Activated CD8-positive, alpha-beta T cell treated with anti-CD3 and anti-CD28 coated beads for 36 hours (primary cell): ENCODE measurements at regions not wholly inside any gene's neighbourhood (a gene's known extent, or its start where the extent isn't known, plus 50 kb on each side); places are given as distances from the start of the nearest gene placed in this dataset.

Source experiments
- ATAC-seq: fragments of 200-7000 bp; cut with Tn5 transposase; one replicate; pipeline ENCODE4 v1.10.0; 2021; ENCODE audit warnings: mild to moderate bottlenecking, moderate library complexity
- CTCF ChIA-PET: fragments of 350-600 bp; sonication (Branson Sonifier 250); formaldehyde crosslinking; loops from one replicate; lab custom pipeline; 2021; ENCODE audit warnings: antibody characterized with exemption; lab: Charles Lee
- POLR2A ChIA-PET: fragments of 350-600 bp; sonication (Branson Sonifier 250); formaldehyde crosslinking; loops from one replicate; lab custom pipeline; 2021; ENCODE audit warnings: antibody characterized with exemption; lab: Charles Lee
- DNase-seq: peaks from one replicate; pipeline ENCODE4 v3.0.0-alpha.2; 2020
- H3K27ac Mint-ChIP-seq: one replicate; pipeline ENCODE4 v1.8.0; 2021; ENCODE audit warnings: mild to moderate bottlenecking, mixed read lengths
- H3K27me3 Mint-ChIP-seq: one replicate; pipeline ENCODE4 v1.8.0; 2021; ENCODE audit warnings: mixed read lengths
- H3K36me3 Mint-ChIP-seq: one replicate; pipeline ENCODE4 v1.8.0; 2021; ENCODE audit warnings: low read depth, mixed read lengths
- H3K4me1 Mint-ChIP-seq: one replicate; pipeline ENCODE4 v1.8.0; 2021; ENCODE audit warnings: low read depth, mixed read lengths
- H3K4me3 Mint-ChIP-seq: one replicate; pipeline ENCODE4 v1.8.0; 2021; ENCODE audit warnings: mild to moderate bottlenecking, moderate library complexity, mixed read lengths
- H3K9me3 Mint-ChIP-seq: one replicate; pipeline ENCODE4 v1.8.0; 2021; ENCODE audit warnings: mixed read lengths
- intact Hi-C: fragments of 100-400 bp; cut with micrococcal nuclease; formaldehyde crosslinking; loops from one replicate; pipeline ENCODE4 v1.10.0; 2022
- TF ChIP-seq, protein P1 (sequence below): fragments of 200-600 bp; IDR thresholded peaks from one replicate; pipeline ENCODE4 v1.8.0; 2022; ENCODE audit warnings: antibody characterized with exemption, mild to moderate bottlenecking

DNA sequence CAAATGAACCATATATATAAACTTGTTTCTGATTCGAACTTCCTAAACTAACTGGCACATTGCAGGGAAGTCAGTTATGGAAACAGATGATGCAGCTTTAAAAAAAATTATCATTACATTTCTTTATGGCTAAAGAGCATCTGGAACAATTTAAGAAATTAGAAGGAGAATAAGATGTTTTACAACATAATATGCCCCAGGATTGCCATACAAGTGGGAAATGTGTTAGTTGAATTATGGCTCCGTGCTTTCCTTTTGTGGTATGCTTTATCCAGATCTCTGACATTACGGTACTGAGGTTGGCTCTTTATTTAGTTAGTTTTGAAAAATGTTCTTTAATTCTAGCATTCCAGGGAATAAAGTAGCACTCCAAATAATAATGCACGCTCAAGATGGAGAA, 343.0 kb upstream of the ZFP64 start:
- Mint-ChIP-seq H3K9me3 (no peaks in the 10 kb centered on the region), H3K27me3 (peaks cover 2% of the 10 kb centered on the region), H3K36me3 (no peaks in the 10 kb centered on the region), H3K4me1 (no peaks in the 10 kb centered on the region), H3K4me3 (no peak overlapping the region), H3K27ac (no peak overlapping the region)
- DNase-seq (no peak), ATAC-seq (no peak)
- CTCF ChIA-PET = no interaction called here
- TF ChIP-seq, protein P1, sequence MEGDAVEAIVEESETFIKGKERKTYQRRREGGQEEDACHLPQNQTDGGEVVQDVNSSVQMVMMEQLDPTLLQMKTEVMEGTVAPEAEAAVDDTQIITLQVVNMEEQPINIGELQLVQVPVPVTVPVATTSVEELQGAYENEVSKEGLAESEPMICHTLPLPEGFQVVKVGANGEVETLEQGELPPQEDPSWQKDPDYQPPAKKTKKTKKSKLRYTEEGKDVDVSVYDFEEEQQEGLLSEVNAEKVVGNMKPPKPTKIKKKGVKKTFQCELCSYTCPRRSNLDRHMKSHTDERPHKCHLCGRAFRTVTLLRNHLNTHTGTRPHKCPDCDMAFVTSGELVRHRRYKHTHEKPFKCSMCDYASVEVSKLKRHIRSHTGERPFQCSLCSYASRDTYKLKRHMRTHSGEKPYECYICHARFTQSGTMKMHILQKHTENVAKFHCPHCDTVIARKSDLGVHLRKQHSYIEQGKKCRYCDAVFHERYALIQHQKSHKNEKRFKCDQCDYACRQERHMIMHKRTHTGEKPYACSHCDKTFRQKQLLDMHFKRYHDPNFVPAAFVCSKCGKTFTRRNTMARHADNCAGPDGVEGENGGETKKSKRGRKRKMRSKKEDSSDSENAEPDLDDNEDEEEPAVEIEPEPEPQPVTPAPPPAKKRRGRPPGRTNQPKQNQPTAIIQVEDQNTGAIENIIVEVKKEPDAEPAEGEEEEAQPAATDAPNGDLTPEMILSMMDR = no peak
- POLR2A ChIA-PET = no interaction called here
- intact Hi-C loops = no loop called here

DNA sequence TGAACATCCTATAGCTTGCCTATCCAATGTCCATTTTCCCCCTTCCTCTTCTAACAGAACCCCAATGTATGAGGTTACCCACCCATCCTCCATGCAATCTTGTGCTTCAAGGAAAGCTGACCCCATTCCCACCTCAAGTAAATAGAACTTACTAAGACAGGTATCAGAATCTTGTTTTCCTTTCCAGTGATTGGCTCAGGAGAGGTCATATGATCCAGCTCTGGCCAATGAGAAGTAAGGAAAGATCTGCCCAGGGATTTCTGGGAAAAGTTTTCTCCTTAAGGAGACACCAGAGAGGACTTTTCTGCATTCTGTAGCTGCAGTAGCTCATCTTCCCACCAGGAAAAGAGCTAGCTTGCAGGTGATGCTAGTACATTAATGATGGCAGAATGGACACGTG, 341.8 kb upstream of the ZFP64 start:
- no peak for DNase-seq
- Mint-ChIP-seq H3K4me3 (no peak overlapping the region), H3K36me3 (no peaks in the 10 kb centered on the region), H3K27me3 (peaks cover 4% of the 10 kb centered on the region), H3K27ac (no peak overlapping the region), H3K9me3 (no peaks in the 10 kb centered on the region), H3K4me1 (no peaks in the 10 kb centered on the region)
- POLR2A ChIA-PET = no interaction called here
- intact Hi-C loops = no loop called here
- TF ChIP-seq, protein P1 = no peak
- CTCF ChIA-PET = no interaction called here
- ATAC-seq = no peak

DNA sequence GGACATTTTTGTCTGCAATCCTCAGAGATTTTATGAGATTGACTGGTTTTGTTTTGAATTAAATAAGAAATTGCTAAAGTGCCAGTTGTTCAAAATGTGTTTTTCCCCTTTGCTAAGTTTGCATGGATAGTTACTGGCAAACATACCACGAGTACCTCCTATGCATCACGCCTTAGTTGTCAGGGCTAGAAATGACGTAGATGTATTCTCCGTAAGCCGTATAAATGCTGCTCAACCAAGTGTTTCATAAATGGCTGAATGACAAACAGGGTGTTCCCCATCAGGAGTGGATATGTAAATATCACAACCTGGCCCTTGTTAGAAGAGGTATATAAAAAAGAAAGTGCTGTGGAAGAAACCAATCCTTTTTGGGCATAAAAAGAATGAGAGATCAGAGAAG, 341.1 kb upstream of the ZFP64 start:
- H3K4me3 Mint-ChIP-seq = no peak overlapping the region
- H3K27me3 Mint-ChIP-seq = peaks cover 4% of the 10 kb centered on the region
- DNase-seq (no peak), ATAC-seq (no peak)
- H3K36me3 Mint-ChIP-seq = no peaks in the 10 kb centered on the region
- H3K27ac Mint-ChIP-seq = no peak overlapping the region
- intact Hi-C loops = no loop called here
- POLR2A ChIA-PET = no interaction called here
- no peaks in the 10 kb centered on the region for H3K4me1 Mint-ChIP-seq
- no peaks in the 10 kb centered on the region for H3K9me3 Mint-ChIP-seq
- CTCF ChIA-PET = no interaction called here
- TF ChIP-seq, protein P1 = no peak

DNA sequence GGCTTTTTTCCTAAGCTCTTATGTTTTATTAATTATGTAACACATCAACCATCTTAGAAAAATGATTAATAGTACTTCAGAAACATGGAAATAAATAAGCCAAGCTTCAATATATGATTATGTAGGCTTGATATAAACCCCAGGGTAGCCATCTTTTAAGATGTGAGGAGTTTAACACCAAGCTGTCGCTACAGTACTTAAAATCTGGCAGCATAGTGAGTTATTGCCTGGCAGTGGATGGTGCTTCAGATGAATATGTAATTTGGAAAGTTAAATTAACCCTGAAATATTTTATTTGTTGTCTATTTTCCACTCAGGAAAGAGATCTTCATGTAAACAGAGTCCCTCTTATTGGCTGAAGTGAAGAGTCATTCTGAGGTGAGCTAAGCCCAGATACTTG, 339.0 kb upstream of the ZFP64 start:
- Mint-ChIP-seq H3K9me3 (no peaks in the 10 kb centered on the region), H3K4me3 (no peak overlapping the region), H3K36me3 (no peaks in the 10 kb centered on the region), H3K27ac (no peak overlapping the region), H3K27me3 (peaks cover 4% of the 10 kb centered on the region), H3K4me1 (no peaks in the 10 kb centered on the region)
- POLR2A ChIA-PET = no interaction called here
- intact Hi-C loops = no loop called here
- DNase-seq (no peak), ATAC-seq (no peak)
- CTCF ChIA-PET = no interaction called here
- TF ChIP-seq, protein P1 = no peak

DNA sequence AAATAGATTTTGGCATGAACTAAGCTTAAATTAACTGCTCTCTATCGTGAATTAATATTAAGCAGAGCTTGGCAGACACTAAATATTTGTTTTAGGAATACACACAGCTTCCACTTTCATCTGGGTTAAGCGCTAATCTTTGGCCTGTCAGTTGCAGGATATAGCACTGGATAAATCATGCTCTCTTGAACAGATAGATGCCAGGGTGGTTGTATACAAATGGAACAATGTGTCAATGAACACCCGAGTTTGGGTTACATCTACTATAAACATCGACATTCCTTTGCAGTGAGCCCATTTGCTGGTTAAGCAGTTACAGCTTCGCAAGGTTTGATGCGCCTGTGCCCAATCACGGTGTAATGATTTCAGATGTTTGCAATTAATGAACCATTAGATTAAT, 338.2 kb upstream of the ZFP64 start:
- Mint-ChIP-seq H3K27ac (no peak overlapping the region), H3K4me3 (no peak overlapping the region), H3K27me3 (peaks cover 4% of the 10 kb centered on the region), H3K4me1 (no peaks in the 10 kb centered on the region), H3K36me3 (no peaks in the 10 kb centered on the region), H3K9me3 (no peaks in the 10 kb centered on the region)
- TF ChIP-seq, protein P1 = no peak
- POLR2A ChIA-PET = no interaction called here
- ATAC-seq (no peak), DNase-seq (no peak)
- intact Hi-C loops = no loop called here
- CTCF ChIA-PET = no interaction called here
